ENCODE measurements at regions not wholly inside any gene's neighbourhood (a gene's known extent, or its start where the extent isn't known, plus 50 kb on each side); places are given as distances from the start of the nearest gene placed in this dataset.
"Not testable (repeated sequence)": the region's sequence is repeated elsewhere in the genome, so short reads cannot be mapped to it uniquely, and the experiment has no call there.

DNA sequence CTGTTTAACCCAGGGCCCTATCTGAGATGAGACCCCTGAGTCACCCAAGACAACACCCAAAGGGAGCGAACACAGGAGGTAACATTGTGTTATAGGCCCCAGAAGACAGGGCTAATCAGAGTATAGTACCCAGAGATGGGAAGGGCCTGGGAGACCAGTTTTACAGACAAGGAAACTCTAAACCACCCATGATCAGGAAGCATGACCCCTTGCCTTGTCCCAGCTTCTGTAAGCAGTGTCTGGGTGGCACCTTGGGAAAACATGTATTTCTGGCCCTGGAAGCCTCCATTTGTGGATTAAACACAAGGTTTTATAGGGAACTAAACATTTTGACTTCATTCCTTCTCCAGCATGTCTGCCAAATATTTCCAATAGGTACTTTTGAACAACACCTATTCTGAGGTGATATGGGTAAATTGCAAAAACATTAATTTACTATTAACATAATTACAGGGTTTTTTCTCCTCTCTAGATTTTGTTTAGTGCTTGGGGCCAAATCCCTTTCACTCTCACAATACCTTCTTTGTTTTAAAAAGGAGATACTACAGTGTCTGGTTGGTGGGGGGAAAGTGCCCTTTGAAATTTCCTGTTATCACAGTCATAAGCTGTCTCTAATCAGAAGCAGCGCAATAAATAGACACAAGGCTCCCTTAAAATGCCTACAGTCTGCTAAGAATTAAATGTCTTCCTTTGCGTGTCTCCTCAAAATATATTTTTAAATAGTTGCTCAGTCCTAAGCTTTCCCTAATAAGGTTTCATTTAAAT lies 341.1 kb downstream of the BCL11A start:
- intact Hi-C loops (cut with DNase I) = no loop called here
- H3K36me3 ChIP-seq = no peaks in the 10 kb centered on the region
- H3K27me3 ChIP-seq = no peaks in the 10 kb centered on the region
- H3K4me3 ChIP-seq = no peak overlapping the region
- WGBS, 3 donors = 78 to 89% (median 88%) methylated on average over 3 of the region's 3 CpGs
- no peak for DNase-seq
- no peak overlapping the region for H3K27ac ChIP-seq
- no peaks in the 10 kb centered on the region for H3K9me3 ChIP-seq
- no peak for TF ChIP-seq EP300 (IDR thresholded peaks at IDR 0.05)
- TF ChIP-seq, protein P1, sequence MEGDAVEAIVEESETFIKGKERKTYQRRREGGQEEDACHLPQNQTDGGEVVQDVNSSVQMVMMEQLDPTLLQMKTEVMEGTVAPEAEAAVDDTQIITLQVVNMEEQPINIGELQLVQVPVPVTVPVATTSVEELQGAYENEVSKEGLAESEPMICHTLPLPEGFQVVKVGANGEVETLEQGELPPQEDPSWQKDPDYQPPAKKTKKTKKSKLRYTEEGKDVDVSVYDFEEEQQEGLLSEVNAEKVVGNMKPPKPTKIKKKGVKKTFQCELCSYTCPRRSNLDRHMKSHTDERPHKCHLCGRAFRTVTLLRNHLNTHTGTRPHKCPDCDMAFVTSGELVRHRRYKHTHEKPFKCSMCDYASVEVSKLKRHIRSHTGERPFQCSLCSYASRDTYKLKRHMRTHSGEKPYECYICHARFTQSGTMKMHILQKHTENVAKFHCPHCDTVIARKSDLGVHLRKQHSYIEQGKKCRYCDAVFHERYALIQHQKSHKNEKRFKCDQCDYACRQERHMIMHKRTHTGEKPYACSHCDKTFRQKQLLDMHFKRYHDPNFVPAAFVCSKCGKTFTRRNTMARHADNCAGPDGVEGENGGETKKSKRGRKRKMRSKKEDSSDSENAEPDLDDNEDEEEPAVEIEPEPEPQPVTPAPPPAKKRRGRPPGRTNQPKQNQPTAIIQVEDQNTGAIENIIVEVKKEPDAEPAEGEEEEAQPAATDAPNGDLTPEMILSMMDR (IDR thresholded peaks at IDR 0.05) = no peak
- no peak for TF ChIP-seq POLR2A (IDR thresholded peaks at IDR 0.05)
- peaks cover 5% of the 10 kb centered on the region for H3K4me1 ChIP-seq (ENCODE audit: insufficient read depth)

DNA sequence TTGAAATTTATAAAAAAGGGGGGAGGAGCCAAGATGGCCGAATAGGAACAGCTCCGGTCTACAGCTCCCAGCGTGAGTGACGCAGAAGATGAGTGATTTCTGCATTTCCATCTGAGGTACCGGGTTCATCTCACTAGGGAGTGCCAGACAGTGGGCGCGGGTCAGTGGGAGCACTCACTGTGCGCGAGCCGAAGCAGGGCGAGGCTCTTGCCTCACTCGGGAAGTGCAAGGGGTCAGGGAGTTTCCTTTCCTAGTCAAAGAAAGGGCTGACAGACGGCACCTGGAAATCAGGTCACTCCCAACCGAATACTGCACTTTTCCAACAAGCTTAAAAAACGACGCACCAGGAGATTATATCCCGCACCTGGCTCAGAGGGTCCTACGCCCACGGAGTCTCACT lies 364.4 kb downstream of the BCL11A start:
- DNase-seq; H3K27ac ChIP-seq; H3K27me3 ChIP-seq; H3K9me3 ChIP-seq; H3K36me3 ChIP-seq; intact Hi-C loops (cut with DNase I); H3K4me1 ChIP-seq (ENCODE audit: insufficient read depth); H3K4me3 ChIP-seq: not testable (repeated sequence)
- 92 to 94% (median 93%) methylated on average over 19 of the region's 19 CpGs for WGBS, 3 donors

DNA sequence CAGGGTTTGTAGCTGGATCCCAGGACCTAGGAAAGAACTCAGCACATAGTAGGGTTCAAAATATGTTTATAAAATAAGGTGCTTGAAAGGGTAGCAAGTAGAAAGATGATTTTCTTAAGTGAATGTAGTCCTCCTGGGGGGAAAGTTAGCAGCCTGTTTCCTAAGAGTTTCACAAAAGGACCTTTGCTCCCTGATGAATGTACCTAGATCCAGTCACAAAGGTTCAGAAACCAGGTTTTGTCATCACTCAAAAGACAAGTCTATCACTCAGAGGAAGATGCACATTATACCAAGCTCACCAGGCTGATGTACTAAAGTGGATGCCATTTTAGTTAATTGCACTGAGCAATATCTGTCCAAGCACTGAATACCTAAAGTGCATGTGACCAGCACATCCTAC lies 378.2 kb downstream of the BCL11A start:
- Histone ChIP-seq H3K27me3 (no peaks in the 10 kb centered on the region), H3K4me3 (no peak overlapping the region), H3K9me3 (no peaks in the 10 kb centered on the region), H3K27ac (no peak overlapping the region), H3K36me3 (no peaks in the 10 kb centered on the region), H3K4me1 (ENCODE audit: insufficient read depth) (no peaks in the 10 kb centered on the region)
- intact Hi-C loops (cut with DNase I) = no loop called here
- TF ChIP-seq, protein P1 (IDR thresholded peaks at IDR 0.05) = no peak
- TF ChIP-seq EP300 (IDR thresholded peaks at IDR 0.05) = no peak
- TF ChIP-seq POLR2A (IDR thresholded peaks at IDR 0.05) = no peak
- DNase-seq = no peak

DNA sequence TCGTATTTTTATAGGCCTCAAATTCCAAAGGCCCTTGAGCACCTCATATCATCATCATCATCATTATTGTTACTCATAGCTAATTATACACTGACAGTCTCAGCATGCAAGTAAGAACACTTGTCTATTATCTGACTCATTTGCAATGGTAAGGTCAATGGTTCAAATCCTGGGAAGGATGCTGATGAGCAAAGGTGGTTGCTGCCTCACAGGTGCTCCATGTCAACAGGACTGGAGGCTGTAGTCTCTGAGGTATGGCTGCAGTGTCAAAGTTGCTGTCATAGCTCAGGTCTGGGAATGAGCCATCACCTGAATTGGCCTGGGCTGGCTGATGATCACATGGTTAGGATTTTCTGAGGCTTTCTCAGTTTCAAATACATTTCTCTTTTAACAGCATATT lies 379.3 kb downstream of the BCL11A start:
- no peaks in the 10 kb centered on the region for H3K36me3 ChIP-seq
- H3K4me3 ChIP-seq = no peak overlapping the region
- WGBS, 3 donors = 80 to 87% (median 87%) methylated on average over 1 of the region's 1 CpG
- no peak for DNase-seq
- H3K27me3 ChIP-seq = no peaks in the 10 kb centered on the region
- TF ChIP-seq, protein P1 (IDR thresholded peaks at IDR 0.05) = no peak
- no peak for TF ChIP-seq POLR2A (IDR thresholded peaks at IDR 0.05)
- TF ChIP-seq EP300 (IDR thresholded peaks at IDR 0.05) = no peak
- intact Hi-C loops (cut with DNase I) = no loop called here
- no peak overlapping the region for H3K27ac ChIP-seq
- no peaks in the 10 kb centered on the region for H3K9me3 ChIP-seq
- no peaks in the 10 kb centered on the region for H3K4me1 ChIP-seq (ENCODE audit: insufficient read depth)

DNA sequence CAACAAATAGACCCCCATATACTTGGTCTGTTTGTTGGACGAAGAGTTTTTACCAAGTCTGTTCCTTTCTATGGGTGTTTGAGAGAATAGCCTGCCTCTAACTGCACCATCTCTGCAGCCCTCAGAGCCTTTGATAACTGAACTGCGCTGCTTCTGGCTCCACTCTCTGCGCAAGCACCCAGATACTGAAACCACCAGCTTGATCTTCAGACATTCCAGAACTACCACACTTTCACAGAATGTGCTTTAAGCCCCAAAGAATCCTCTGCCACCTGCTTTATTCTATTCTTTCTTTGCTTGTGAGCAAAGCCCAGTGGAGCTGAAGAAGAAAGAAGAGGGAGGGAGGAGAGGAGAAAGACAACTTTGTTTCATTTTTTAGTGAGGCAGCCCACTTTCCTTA lies 380.7 kb downstream of the BCL11A start:
- Histone ChIP-seq H3K27ac (no peak overlapping the region), H3K9me3 (no peaks in the 10 kb centered on the region), H3K36me3 (no peaks in the 10 kb centered on the region), H3K4me1 (ENCODE audit: insufficient read depth) (no peaks in the 10 kb centered on the region), H3K27me3 (no peaks in the 10 kb centered on the region), H3K4me3 (no peak overlapping the region)
- intact Hi-C loops (cut with DNase I) = no loop called here
- TF ChIP-seq EP300 (IDR thresholded peaks at IDR 0.05) = no peak
- no peak for TF ChIP-seq POLR2A (IDR thresholded peaks at IDR 0.05)
- TF ChIP-seq, protein P1 (IDR thresholded peaks at IDR 0.05) = no peak
- 84 to 89% (median 84%) methylated on average over 3 of the region's 3 CpGs for WGBS, 3 donors
- DNase-seq = no peak
